Suppressor macrophage treated with lipopolysaccharide for 1 hour (primary cell): ENCODE measurements at regions not wholly inside any gene's neighbourhood (a gene's known extent, or its start where the extent isn't known, plus 50 kb on each side); places are given as distances from the start of the nearest gene placed in this dataset.

Source experiments
- DNase-seq, 3 donors: peaks; one replicate each; pipeline ENCODE4 v3.0.0-alpha.2; 2020 to 2022

DNA sequence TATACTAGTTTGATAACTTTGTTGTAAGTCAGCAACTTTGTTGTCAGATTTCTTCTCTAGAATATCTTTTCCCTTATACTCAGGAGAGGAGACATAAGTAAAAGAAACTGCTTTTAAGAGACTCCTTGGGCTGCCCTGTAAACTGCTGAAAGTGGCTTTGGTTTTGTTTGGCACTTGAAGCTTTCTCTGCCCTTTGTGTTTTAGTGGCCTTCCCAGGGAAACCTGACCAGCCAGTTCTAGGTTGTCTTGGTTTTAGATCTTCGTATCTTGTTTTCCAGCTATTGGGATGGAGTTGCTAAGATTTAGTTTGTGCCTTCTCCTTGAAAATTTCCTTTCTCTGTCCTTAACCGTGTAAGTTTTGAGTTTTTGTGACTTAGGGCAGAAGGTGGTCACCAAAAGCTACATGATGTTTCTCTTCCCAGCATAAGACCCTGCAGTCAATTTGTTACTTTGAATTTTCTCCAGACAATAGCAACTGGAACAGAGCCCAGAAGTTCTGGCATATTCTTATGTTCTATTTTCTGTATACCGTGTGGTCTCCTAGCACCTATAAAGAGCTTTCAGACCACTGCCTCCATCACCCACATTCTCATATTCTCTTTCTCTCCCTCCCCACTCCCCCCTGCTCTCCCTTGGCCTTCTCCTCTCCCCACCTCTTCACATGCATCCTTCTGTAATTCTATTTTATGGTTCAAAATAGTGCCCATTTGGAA, 81.1 kb downstream of the BOLA3 start:
- DNase-seq, result no peak

DNA sequence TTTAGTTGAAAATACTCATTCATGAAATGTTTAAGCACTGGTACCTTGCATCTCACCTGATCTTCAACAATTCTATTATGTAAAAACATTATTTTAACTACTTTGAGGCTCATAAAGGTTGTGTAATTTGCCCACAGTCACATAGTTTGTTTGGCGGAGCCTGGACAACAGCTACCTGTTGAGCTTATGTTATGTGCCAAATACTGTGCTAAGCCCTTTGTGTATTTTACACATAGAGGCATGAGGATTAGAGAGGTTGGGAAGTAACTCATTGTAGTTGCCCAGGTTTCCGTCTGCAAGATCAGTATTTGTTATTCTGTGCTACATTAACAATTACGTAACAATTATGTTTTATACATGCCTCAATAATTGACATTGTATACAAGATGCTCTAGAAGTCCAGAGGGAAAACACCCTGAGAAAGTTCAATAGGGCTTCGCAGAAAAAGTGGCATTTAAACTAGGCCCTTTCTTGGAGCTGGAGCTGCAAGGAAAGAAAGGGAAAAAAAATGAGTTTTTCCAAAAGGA, 80.4 kb downstream of the BOLA3 start:
- DNase-seq, result no peak

DNA sequence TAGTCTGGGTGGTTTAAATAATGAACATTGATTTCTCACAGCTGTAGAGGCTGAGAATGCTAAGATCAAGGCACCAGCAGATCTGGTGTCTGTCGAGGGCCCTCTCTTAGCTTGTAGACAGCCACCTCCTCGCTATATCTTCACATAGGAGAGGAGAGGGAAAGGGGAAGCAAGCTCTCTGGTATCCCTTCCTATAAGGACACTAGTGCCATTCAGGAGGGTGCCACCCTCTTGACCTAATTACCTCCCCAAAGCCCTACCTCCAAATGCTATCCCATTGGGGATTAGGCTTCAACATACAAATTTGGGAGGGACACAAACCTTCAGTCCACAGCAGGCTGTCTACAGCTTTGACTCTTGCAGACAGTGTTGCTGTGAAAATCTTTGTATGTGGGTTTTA, 76.7 kb downstream of the BOLA3 start:
- DNase-seq, result peak in 2 of 3 donors; percentile 29 to 51

DNA sequence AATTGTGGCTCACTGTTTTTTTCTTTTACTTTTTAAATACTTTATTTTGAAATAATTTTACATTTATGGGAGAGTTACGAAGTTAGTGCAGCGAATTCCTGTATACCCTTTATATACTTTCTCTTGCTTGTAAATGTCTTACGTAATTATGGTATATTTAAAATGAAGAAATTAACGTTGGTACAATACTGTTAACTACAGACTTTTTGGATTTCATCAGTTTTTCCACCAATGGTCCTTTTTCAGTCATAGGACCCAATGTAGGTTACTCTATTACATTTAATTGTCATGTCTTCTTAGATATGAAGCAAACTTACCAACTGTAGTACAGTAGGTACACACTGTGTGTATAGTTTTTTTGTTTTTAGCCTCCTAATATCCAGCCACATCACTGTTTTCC, 76.3 kb downstream of the BOLA3 start:
- DNase-seq, result peak; percentile 50 to 81 (median 66)

DNA sequence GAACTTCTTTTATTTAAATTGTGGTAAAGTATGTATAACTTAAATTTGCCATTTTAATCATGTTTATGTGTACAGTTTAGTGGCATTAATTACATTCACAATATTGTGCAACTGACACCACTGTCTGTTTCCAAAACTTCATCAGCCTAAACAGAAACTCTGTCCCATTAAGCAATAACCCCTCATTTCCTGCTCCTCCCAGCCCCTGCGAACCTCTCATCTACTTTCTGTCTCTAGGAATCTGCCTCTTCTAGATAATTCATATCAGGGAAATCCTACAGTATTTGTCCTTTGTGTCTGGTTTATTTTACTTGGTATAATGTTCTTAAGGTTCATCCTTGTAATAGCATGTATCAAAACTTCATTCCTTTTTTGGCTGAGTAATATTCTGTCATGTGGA, 75.1 kb downstream of the BOLA3 start:
- DNase-seq, result peak; percentile 64 to 74 (median 65)

DNA sequence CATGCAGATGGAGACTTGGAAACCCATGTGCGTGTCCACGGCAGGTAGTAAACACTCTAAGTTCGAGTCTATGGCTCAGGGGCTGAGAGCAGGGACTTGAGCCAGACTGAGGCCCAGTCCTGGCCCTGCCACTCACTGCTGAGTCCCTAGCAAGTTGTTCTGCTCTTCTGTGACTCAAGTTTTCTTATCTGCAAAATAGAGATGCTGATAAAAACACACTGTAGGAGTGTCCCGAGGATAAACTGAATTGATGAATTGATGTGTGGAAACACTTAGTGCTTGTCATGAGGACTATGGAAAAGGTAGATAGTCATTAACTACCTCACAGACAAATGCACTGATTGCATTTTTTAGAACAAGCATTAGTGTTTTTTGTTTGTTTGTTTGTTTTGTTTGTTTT, 73.2 kb downstream of the BOLA3 start:
- DNase-seq, result no peak

DNA sequence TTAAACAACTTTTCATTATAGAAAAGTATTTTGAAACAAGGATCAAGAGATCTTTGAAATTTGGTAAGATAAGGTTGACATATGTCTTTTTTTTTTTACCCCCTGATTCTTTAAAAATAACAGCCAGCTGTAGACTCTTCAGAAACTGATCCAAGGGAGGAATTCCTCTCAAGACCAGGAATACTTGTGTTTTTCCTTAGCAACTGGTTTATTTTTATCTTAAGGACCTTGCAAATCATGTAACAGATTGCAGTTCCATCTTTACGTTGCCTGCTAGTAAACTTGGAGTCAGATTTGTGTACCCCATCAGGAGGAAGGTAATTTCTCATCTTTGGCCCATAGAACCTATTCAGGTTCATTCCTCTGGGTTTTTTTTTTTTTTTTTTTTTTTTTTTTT, 71.6 kb downstream of the BOLA3 start:
- no peak for DNase-seq

DNA sequence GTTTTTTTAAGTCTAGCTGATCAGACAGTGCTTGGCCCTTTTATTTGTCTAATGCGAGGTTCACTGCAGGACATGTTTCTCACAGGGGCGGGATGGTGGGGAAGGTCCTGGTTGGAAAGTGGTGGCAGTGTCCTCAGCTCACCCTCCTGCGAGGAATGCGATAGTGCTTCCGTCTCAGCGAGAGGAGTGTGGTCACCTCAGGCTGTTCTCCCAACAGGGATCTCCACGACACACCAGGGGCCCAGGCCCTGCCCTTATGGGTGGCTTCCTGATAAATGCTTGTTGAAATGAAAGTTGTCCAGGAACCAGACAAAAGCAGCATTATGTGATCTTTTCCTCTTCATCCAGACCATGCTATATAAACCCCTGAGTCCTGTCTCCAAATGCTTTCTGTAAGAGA, 70.1 kb downstream of the BOLA3 start:
- DNase-seq, result peak in 1 of 3 donors; percentile 4

DNA sequence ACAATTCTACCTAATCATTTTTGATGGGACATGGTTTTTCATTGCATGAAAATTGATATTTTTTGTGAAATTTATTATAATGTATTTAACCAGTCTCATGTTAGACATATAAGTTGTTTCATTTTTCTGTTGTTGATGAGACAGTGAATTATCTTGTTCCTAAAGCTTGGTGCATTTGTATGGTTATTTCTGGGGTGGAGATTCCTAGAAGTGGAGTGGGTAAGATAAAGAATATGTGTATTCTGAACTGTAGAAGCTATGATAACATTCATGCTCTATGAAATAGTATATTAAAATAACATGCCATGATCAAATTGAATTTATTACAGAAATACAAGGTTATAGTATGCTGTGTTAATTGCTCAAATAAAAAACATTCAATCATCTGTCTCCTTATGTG, 69.2 kb downstream of the BOLA3 start:
- no peak for DNase-seq

DNA sequence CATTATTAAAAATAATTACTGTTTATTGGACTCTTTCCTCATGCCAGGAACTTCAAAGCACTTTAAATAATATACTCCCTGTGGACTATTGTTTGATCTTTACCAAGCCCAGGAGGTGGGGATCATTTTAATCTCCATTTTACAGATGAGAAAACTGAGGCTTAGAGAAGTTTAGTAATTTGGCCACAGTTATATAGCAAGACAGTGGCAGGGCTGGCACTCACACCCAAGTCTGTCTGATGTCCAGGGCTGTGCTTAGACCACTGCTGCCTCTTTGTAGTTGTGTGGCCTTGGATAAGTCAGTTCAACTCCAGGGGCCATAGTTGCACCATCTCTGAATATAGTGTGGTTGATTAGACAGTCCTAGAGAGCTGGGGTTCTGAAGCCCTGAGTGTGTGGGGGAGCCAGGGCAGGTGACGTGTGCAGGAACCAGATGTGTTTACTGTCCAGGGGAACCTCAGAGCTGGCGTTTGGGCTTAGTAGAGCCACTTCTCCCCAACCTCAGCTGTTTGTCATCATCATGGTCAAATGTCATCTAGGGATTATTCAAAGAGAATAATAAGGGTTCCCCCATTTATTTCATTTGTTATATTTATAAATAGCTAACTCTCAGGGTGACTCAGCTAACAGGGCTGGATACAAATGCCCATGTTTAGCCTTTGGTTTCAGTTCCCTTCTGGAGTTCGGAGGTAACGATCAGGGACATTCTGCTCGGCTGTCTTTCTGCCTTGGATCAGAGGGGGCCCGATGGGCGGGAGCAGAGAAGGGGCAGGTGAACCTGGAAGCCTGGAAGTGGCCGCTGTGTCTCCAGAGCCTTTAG, 68.0 kb downstream of the BOLA3 start:
- DNase-seq, result peak; percentile 88 to 95 (median 93)

DNA sequence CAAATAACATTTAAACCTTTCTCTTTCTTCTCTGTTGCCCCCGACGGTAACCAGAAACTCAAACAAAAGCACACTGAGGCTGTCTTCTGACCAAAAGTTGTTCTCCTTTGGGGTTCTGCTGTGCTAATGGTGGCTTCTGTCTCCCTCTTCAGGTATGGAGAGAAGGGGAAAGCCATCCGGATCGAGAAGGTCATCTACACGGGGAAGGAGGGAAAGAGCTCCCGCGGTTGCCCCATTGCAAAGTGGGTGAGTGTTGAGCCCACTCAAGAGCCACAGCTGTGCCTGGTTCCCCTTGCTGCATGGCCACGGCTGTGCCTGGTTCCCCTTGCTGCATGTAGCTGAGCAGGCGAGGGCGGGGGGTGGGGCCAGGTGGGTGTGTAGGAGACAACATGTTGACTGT, 67.4 kb downstream of the BOLA3 start:
- peak; percentile 60 to 78 (median 70) for DNase-seq

DNA sequence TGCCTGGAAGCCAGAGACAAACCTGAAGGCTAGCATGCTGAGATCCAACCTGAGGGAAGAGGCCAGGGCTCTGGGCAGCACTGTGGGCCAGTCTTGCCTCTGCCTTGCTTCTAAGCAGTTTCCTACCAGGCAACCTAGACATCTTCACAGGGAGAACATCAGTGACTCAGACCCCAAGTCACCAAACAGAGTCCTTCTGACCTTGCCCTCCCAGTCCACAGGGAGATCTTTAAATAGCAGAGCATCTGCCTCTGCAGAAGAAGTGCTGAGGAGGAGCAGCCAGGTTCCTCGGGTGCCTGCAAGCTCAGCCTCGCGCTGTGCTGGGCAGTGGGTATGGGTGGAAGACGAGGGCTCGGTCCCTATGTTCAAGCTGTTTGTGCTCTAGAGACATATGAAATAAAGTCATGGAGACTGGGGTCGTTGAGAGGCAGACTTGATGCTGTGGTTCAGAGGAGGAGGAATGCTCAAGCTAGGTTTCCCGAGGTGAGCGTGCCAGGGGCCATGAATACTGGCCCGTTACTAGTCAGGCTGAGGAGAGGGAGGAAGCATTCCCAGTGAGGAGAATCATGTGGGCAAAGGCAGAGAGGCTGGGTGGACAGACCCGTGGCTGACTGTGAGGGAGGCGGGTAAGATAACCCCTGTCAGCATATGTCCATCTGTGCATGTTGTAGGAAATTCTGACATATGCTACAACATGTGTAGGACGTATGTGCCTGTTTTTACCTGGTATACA, 66.5 kb downstream of the BOLA3 start:
- peak in 2 of 3 donors; percentile 5 to 7 for DNase-seq

DNA sequence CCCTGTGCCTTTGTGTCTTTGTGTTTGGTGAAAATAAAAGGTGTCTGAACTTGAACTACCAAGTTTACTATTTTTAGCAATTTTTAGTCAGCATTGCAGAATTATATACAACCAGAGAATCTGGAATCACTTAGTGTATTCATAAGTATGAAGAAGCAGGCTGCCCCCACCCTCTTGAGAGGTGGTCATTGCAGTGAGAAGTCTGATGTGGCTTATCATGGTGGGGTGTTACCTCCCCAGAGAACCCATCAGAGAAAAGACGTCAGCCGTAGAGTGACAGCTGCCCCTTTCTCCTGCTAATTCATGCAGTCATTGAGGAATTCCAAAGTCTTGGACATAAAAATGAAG, 66.0 kb downstream of the BOLA3 start:
- DNase-seq, result no peak

DNA sequence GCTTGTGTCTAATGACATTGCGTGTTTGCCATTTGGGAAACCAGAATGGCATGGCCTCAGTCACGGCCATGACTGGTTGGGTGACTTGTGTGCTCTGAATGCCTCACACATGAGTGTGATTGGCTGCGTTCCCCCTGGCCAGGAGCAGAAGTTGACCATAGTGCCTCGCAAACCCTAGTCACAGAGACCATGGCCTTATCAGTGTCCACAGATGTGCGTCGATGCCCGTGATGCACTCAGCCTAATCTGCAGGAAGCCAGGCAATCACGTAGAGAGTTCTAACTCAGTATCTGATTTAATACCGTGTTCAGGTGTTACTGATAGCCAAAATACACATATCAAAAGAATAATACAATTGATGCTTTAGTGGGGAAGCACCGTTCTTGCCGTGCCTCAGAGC, 64.0 kb downstream of the BOLA3 start:
- DNase-seq, result no peak
